Activated CD8-positive, alpha-beta memory T cell treated with anti-CD3 and anti-CD28 coated beads, Interleukin-2, amount 10 ng/mL, durations not matched to agents 7 days and 5 days (primary cell): ENCODE measurements at regions not wholly inside any gene's neighbourhood (a gene's known extent, or its start where the extent isn't known, plus 50 kb on each side); places are given as distances from the start of the nearest gene placed in this dataset.

Source experiments
- ATAC-seq: fragments of 150-1000 bp; cut with Tn5 transposase; one replicate; pipeline ENCODE4 v1.10.0; 2021; ENCODE audit warnings: moderate library complexity
- CTCF ChIA-PET: fragments of 350-600 bp; sonication (Branson Sonifier 250); formaldehyde crosslinking; loops from one replicate; lab custom pipeline; 2021; ENCODE audit warnings: antibody characterized with exemption; lab: Charles Lee
- DNase-seq: peaks from one replicate; pipeline ENCODE4 v3.0.0-alpha.2; 2020
- H3K27ac Mint-ChIP-seq: one replicate; pipeline ENCODE4 v1.8.0; 2021; ENCODE audit warnings: mild to moderate bottlenecking, mixed read lengths
- H3K27me3 Mint-ChIP-seq: one replicate; pipeline ENCODE4 v1.8.0; 2021; ENCODE audit warnings: mixed read lengths
- H3K36me3 Mint-ChIP-seq: one replicate; pipeline ENCODE4 v1.8.0; 2021; ENCODE audit warnings: mild to moderate bottlenecking, mixed read lengths
- H3K4me1 Mint-ChIP-seq: one replicate; pipeline ENCODE4 v1.8.0; 2021; ENCODE audit warnings: mixed read lengths
- H3K4me3 Mint-ChIP-seq: one replicate; pipeline ENCODE4 v1.8.0; 2021; ENCODE audit warnings: mild to moderate bottlenecking, moderate library complexity, mixed read lengths
- H3K9me3 Mint-ChIP-seq: one replicate; pipeline ENCODE4 v1.8.0; 2022; ENCODE audit warnings: low read depth, mixed read lengths

GRCh38 chr20:57911512-57912226 is 201.9 kb upstream of the PMEPA1 start:
- Mint-ChIP-seq H3K36me3 (no peaks in the 10 kb centered on the region), H3K4me3 (no peak overlapping the region), H3K9me3 (no peaks in the 10 kb centered on the region), H3K27me3 (peaks cover 5% of the 10 kb centered on the region), H3K4me1 (no peaks in the 10 kb centered on the region), H3K27ac (no peak overlapping the region)
- DNase-seq (no peak), ATAC-seq (no peak)
- CTCF ChIA-PET: no interaction called here

DNA sequence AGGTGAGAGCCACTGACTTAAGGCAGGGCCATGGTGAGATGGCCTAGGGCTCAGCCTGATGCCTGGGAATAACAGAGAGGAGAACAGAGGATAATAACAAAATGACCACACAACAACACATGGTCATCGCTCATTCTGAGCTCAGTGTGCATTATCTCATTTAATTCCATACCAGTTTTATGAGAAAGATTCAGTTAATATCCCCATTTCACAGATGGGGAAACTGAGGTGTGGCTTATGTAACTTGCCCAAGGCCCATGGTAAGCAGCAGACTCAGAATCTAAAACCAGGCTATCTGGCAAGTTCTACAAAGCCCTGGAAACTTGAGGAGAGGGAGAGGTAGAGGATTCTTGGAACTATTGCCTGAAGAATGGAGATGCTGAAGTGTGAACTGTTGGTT is 200.9 kb upstream of the PMEPA1 start:
- no peak overlapping the region for H3K4me3 Mint-ChIP-seq
- H3K36me3 Mint-ChIP-seq: no peaks in the 10 kb centered on the region
- peaks cover 10% of the 10 kb centered on the region for H3K27me3 Mint-ChIP-seq
- DNase-seq (no peak), ATAC-seq (no peak)
- H3K4me1 Mint-ChIP-seq: no peaks in the 10 kb centered on the region
- no peak overlapping the region for H3K27ac Mint-ChIP-seq
- CTCF ChIA-PET: no interaction called here
- H3K9me3 Mint-ChIP-seq: no peaks in the 10 kb centered on the region

DNA sequence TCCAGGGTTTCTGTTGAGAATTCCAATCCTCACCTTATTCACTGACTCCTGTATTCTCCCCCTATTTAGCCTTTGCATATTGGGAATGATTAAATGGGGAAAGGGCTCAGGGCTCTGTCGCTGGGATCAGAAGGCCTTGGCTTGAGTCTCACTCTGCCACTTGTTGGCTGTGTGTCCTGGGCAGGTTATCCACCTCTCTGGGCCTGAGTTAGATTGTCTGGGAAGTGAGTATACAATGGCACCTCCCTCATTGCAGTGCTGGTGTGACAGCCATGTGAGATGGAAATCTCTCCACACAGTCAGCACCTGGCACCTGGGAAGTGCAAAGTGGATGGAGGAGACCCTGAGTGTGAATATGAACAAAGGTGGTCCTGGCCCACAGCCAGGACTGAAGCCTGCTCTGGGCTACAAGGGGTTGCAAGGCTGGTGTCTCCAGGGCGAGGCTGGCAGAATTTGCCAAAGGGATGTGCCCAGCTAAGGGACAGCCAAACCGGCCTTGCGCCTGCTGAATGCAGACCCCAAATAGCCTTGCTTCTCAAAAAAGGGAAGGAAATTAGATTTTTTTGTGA is 200.0 kb upstream of the PMEPA1 start:
- no peak for ATAC-seq
- H3K36me3 Mint-ChIP-seq: no peaks in the 10 kb centered on the region

GRCh38 chr20:57908704-57909630 is 199.2 kb upstream of the PMEPA1 start:
- no peak overlapping the region for H3K27ac Mint-ChIP-seq
- no peaks in the 10 kb centered on the region for H3K9me3 Mint-ChIP-seq
- H3K36me3 Mint-ChIP-seq: no peaks in the 10 kb centered on the region
- DNase-seq (no peak), ATAC-seq (no peak)
- CTCF ChIA-PET: no interaction called here
- peaks cover 27% of the 10 kb centered on the region for H3K27me3 Mint-ChIP-seq
- H3K4me3 Mint-ChIP-seq: no peak overlapping the region
- H3K4me1 Mint-ChIP-seq: no peaks in the 10 kb centered on the region

More for the DNA sequence above, 200.0 kb upstream of the PMEPA1 start:
- H3K27ac Mint-ChIP-seq: no peak overlapping the region
- H3K4me3 Mint-ChIP-seq: no peak overlapping the region
- peaks cover 18% of the 10 kb centered on the region for H3K27me3 Mint-ChIP-seq
- H3K9me3 Mint-ChIP-seq: no peaks in the 10 kb centered on the region
- CTCF ChIA-PET: no interaction called here
- no peak for DNase-seq
- no peaks in the 10 kb centered on the region for H3K4me1 Mint-ChIP-seq

DNA sequence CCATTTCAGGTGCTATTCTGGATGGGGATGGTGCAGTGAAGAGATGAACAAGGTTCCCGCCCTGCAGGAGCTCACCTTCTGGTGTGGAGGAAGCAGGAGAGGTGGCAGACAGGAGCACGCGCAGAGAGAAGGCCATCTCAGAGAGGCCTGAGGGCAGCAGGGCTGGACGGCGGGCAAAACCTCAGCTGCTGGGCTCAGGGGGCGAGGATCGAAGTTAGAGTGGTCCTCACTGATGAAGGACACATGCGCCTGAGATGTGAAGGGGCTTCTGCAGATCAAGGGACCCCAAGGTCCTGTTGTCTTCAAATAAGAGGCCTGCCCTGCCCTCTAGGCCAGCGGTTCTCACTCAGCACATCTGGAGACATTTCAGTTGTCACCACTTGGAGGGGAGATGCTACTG is 198.4 kb upstream of the PMEPA1 start:
- H3K4me3 Mint-ChIP-seq: no peak overlapping the region
- H3K4me1 Mint-ChIP-seq: no peaks in the 10 kb centered on the region
- H3K36me3 Mint-ChIP-seq: no peaks in the 10 kb centered on the region
- ATAC-seq (no peak), DNase-seq (no peak)
- CTCF ChIA-PET: no interaction called here
- no peaks in the 10 kb centered on the region for H3K9me3 Mint-ChIP-seq
- H3K27ac Mint-ChIP-seq: no peak overlapping the region
- H3K27me3 Mint-ChIP-seq: peaks cover 32% of the 10 kb centered on the region

GRCh38 chr20:57907131-57908000 is 197.6 kb upstream of the PMEPA1 start:
- Mint-ChIP-seq H3K4me1 (peaks cover under 1% of the 10 kb centered on the region), H3K9me3 (no peaks in the 10 kb centered on the region), H3K27me3 (peaks cover 33% of the 10 kb centered on the region), H3K4me3 (no peak overlapping the region), H3K27ac (no peak overlapping the region), H3K36me3 (no peaks in the 10 kb centered on the region)
- CTCF ChIA-PET: interaction anchor here (1.2 kb wide), 1 partner anchor 10 kb away, joined by 3 read pairs; no protein-coding TSS in a partner anchor
- no peak for DNase-seq
- no peak for ATAC-seq

- Mint-ChIP-seq H3K9me3 (no peaks in the 10 kb centered on the region), H3K36me3 (no peaks in the 10 kb centered on the region), H3K27me3 (peaks cover 36% of the 10 kb centered on the region), H3K4me3 (no peak overlapping the region), H3K4me1 (peaks cover 5% of the 10 kb centered on the region), H3K27ac (no peak overlapping the region)
- no peak for ATAC-seq
- CTCF ChIA-PET: no interaction called here
- DNase-seq: no peak
These were observed 195.6 kb upstream of the PMEPA1 start for GRCh38 chr20:57905448-57905847.

DNA sequence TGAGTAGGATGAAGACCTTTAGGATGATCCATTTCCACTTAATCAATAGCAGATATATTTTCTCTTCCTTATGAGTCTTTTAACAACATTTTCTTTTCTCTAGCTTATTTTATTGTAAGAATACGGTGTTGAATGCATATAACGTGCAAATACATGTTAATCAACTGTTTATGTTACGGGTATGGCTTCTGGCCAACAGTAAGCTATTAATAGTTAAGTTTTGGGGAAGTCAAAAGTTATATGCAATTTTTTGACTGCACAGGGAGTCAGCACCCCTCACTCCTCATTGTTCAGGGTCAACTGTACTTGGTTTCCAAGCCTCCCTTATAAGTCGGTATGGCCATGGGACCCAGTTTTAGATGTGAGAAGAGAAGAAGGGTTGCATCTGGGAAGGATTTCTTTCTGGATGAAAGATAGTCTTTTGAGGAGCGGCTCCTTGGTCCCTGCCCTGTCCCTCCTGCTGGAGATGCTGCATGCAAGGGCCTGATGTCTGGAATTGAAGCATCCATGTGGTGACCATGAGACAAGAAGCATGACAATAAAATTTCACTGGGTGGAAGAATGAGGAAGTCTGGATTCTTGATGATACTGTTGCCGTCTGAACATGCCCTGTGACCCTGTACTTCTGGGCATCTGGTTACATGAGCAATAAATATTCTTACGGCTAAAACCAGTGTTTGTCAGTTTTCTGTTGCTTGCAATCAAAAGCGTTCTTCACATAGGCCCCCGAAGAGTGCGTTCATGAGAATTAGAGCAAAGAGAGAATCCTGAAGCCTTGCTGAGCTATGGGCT is 194.7 kb upstream of the PMEPA1 start:
- H3K9me3 Mint-ChIP-seq: no peaks in the 10 kb centered on the region
- H3K36me3 Mint-ChIP-seq: no peaks in the 10 kb centered on the region
- peaks cover 35% of the 10 kb centered on the region for H3K27me3 Mint-ChIP-seq
- ATAC-seq: no peak
- no peak for DNase-seq
- no peak overlapping the region for H3K4me3 Mint-ChIP-seq
- H3K4me1 Mint-ChIP-seq: peaks cover 5% of the 10 kb centered on the region
- CTCF ChIA-PET: no interaction called here
- no peak overlapping the region for H3K27ac Mint-ChIP-seq

- DNase-seq: no peak
- peak; percentile 53 for ATAC-seq
- Mint-ChIP-seq H3K4me3 (no peak overlapping the region), H3K27me3 (peaks cover 36% of the 10 kb centered on the region), H3K9me3 (no peaks in the 10 kb centered on the region), H3K4me1 (peaks cover 5% of the 10 kb centered on the region), H3K27ac (peak overlapping the region; percentile 3), H3K36me3 (no peaks in the 10 kb centered on the region)
- CTCF ChIA-PET: no interaction called here
These were observed 192.7 kb upstream of the PMEPA1 start for GRCh38 chr20:57902473-57902872.

GRCh38 chr20:57901526-57901925 is 191.7 kb upstream of the PMEPA1 start:
- ATAC-seq: no peak
- H3K27ac Mint-ChIP-seq: no peak overlapping the region
- H3K9me3 Mint-ChIP-seq: no peaks in the 10 kb centered on the region
- peaks cover 5% of the 10 kb centered on the region for H3K4me1 Mint-ChIP-seq
- peaks cover 36% of the 10 kb centered on the region for H3K27me3 Mint-ChIP-seq
- H3K4me3 Mint-ChIP-seq: no peak overlapping the region
- no peaks in the 10 kb centered on the region for H3K36me3 Mint-ChIP-seq
- DNase-seq: no peak
- CTCF ChIA-PET: no interaction called here

GRCh38 chr20:57900226-57900905 is 190.6 kb upstream of the PMEPA1 start:
- DNase-seq: no peak
- no peaks in the 10 kb centered on the region for H3K36me3 Mint-ChIP-seq
- H3K9me3 Mint-ChIP-seq: no peaks in the 10 kb centered on the region
- H3K4me3 Mint-ChIP-seq: no peak overlapping the region
- peaks cover 28% of the 10 kb centered on the region for H3K27me3 Mint-ChIP-seq
- CTCF ChIA-PET: no interaction called here
- H3K4me1 Mint-ChIP-seq: peaks cover 5% of the 10 kb centered on the region
- no peak for ATAC-seq
- no peak overlapping the region for H3K27ac Mint-ChIP-seq

DNA sequence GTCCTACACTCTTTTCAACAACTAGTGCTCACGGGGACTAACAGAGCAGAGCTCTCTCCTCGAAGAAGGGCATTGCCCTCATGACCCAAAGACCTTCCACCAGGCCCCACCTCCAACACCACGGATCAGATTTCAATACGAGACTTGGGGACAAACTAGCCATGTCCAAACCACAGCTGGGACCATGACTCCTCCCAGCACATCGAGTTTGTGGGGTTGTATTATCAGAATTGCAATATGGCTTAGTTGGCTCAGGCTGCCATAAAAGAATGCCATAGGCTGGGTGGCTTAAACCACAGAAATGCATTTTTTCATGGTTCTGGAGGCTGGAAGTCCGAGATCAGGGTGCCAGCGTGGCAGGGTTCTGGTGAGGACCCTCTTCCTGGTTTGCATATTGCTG is 189.7 kb upstream of the PMEPA1 start:
- Mint-ChIP-seq H3K27me3 (peaks cover 20% of the 10 kb centered on the region), H3K36me3 (no peaks in the 10 kb centered on the region), H3K27ac (no peak overlapping the region), H3K4me3 (no peak overlapping the region), H3K9me3 (no peaks in the 10 kb centered on the region), H3K4me1 (peaks cover 5% of the 10 kb centered on the region)
- CTCF ChIA-PET: no interaction called here
- ATAC-seq (no peak), DNase-seq (no peak)
